Ammon's horn (tissue), 1 donor: ENCODE measurements at regions not wholly inside any gene's neighbourhood (a gene's known extent, or its start where the extent isn't known, plus 50 kb on each side); places are given as distances from the start of the nearest gene placed in this dataset.
"Not testable (repeated sequence)": the region's sequence is repeated elsewhere in the genome, so short reads cannot be mapped to it uniquely, and the experiment has no call there.

Source experiments
- DNase-seq: peaks from one replicate; pipeline ENCODE4 v3.0.0-alpha.2; 2016; ENCODE audit warnings: low spot score

- no peak for DNase-seq
These were observed 317.7 kb upstream of the LRFN5 start for GRCh38 chr14:41289025-41289424.

GRCh38 chr14:41285186-41285748 lies 321.4 kb upstream of the LRFN5 start:
- peak; percentile 15 for DNase-seq

GRCh38 chr14:41280745-41281144 lies 325.9 kb upstream of the LRFN5 start:
- no peak for DNase-seq

- DNase-seq, result no peak
These were observed 329.2 kb upstream of the LRFN5 start for GRCh38 chr14:41277450-41277849.

- DNase-seq, result no peak
These were observed 349.2 kb upstream of the LRFN5 start for GRCh38 chr14:41257476-41257875.

GRCh38 chr14:41235466-41235865 lies 371.2 kb upstream of the LRFN5 start:
- DNase-seq, result no peak

- no peak for DNase-seq
These were observed 376.0 kb upstream of the LRFN5 start for GRCh38 chr14:41230683-41231082.

- no peak for DNase-seq
These were observed 376.9 kb upstream of the LRFN5 start for GRCh38 chr14:41229824-41230223.

- no peak for DNase-seq
These were observed 381.2 kb upstream of the LRFN5 start for GRCh38 chr14:41225433-41225832.

GRCh38 chr14:41222581-41222980 lies 384.1 kb upstream of the LRFN5 start:
- DNase-seq, result no peak

GRCh38 chr14:41214978-41215377 lies 391.7 kb upstream of the LRFN5 start:
- not testable (repeated sequence) for DNase-seq

GRCh38 chr14:41201696-41202095 lies 405.0 kb upstream of the LRFN5 start:
- DNase-seq, result no peak

- no peak for DNase-seq
These were observed 418.8 kb upstream of the LRFN5 start for GRCh38 chr14:41187868-41188267.

GRCh38 chr14:41171045-41171444 lies 435.6 kb upstream of the LRFN5 start:
- no peak for DNase-seq

GRCh38 chr14:41167040-41167439 lies 439.6 kb upstream of the LRFN5 start:
- DNase-seq, result no peak

GRCh38 chr14:41154143-41154807 lies 452.4 kb upstream of the LRFN5 start:
- DNase-seq, result no peak

GRCh38 chr14:41146391-41146790 lies 460.3 kb upstream of the LRFN5 start:
- DNase-seq, result no peak

- DNase-seq, result no peak
These were observed 462.3 kb upstream of the LRFN5 start for GRCh38 chr14:41144370-41144769.

GRCh38 chr14:41137741-41138140 lies 468.9 kb upstream of the LRFN5 start:
- DNase-seq, result no peak

GRCh38 chr14:41130274-41130673 lies 476.4 kb upstream of the LRFN5 start:
- DNase-seq, result no peak

GRCh38 chr14:41120402-41120801 lies 486.3 kb upstream of the LRFN5 start:
- DNase-seq, result no peak

- DNase-seq, result no peak
These were observed 510.5 kb upstream of the LRFN5 start for GRCh38 chr14:41096131-41096530.

- DNase-seq, result no peak
These were observed 519.6 kb upstream of the LRFN5 start for GRCh38 chr14:41087056-41087455.

GRCh38 chr14:41073544-41073943 lies 533.1 kb upstream of the LRFN5 start:
- no peak for DNase-seq
